Thoracic aorta (tissue), 2 donors: ENCODE measurements at regions not wholly inside any gene's neighbourhood (a gene's known extent, or its start where the extent isn't known, plus 50 kb on each side); places are given as distances from the start of the nearest gene placed in this dataset.

Experiments
- ATAC-seq: fragments of 150-250 bp; one replicate; pipeline ENCODE4 v1.8.0; 2017; ENCODE audit warnings: low read depth; ENCODE audit not compliant: insufficient number of reproducible peaks, low FRiP score
- DNase-seq: peaks from one replicate; pipeline ENCODE4 v3.0.0-alpha.2; 2020; ENCODE audit warnings: low spot score
- H3K27ac ChIP-seq, 2 donors: fragments of 200-600 bp; sonication (generic); 1 replicate in 1 of 2; 2 replicates in 1 of 2; pipeline ENCODE4 v1.5.1; 2016; ENCODE audit warnings: mild to moderate bottlenecking in 2 of 2, moderate library complexity in 2 of 2
- H3K27me3 ChIP-seq: fragments of 200-600 bp; sonication (generic); replicated peaks from 2 replicates; pipeline ENCODE4 v1.6.0; 2016; ENCODE audit warnings: mild to moderate bottlenecking; ENCODE audit not compliant: insufficient read depth
- H3K36me3 ChIP-seq: fragments of 200-600 bp; sonication (generic); one replicate; pipeline ENCODE4 v1.5.1; 2016
- H3K4me1 ChIP-seq, 2 donors: fragments of 200-600 bp; sonication (generic); 1 replicate in 1 of 2; 2 replicates in 1 of 2; pipeline versions ENCODE4 v1.5.1 to v1.6.0; 2016; ENCODE audit warnings: low read depth in 2 of 2, mild to moderate bottlenecking in 1 of 2; ENCODE audit not compliant: control insufficient read depth in 1 of 2
- H3K4me3 ChIP-seq: fragments of 200-600 bp; sonication (generic); 2 replicates; pipeline ENCODE4 v1.5.1; 2016; ENCODE audit warnings: mild to moderate bottlenecking
- H3K9me3 ChIP-seq: fragments of 200-600 bp; sonication (generic); 2 replicates; pipeline ENCODE4 v1.5.1; 2016
- TF ChIP-seq, protein P1 (sequence below): fragments of 200-600 bp; sonication (generic); IDR thresholded peaks from one replicate; pipeline ENCODE4 v1.5.1; 2019; ENCODE audit warnings: antibody characterized with exemption

- ATAC-seq = no peak
- no peaks in the 10 kb centered on the region for H3K27me3 ChIP-seq
- H3K4me1 ChIP-seq = peaks cover 0 to 9% of the 10 kb centered on the region in 2 donors
- TF ChIP-seq, protein P1, sequence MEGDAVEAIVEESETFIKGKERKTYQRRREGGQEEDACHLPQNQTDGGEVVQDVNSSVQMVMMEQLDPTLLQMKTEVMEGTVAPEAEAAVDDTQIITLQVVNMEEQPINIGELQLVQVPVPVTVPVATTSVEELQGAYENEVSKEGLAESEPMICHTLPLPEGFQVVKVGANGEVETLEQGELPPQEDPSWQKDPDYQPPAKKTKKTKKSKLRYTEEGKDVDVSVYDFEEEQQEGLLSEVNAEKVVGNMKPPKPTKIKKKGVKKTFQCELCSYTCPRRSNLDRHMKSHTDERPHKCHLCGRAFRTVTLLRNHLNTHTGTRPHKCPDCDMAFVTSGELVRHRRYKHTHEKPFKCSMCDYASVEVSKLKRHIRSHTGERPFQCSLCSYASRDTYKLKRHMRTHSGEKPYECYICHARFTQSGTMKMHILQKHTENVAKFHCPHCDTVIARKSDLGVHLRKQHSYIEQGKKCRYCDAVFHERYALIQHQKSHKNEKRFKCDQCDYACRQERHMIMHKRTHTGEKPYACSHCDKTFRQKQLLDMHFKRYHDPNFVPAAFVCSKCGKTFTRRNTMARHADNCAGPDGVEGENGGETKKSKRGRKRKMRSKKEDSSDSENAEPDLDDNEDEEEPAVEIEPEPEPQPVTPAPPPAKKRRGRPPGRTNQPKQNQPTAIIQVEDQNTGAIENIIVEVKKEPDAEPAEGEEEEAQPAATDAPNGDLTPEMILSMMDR = no peak
- no peak for DNase-seq
- no peak overlapping the region for H3K27ac ChIP-seq
- H3K9me3 ChIP-seq = no peaks in the 10 kb centered on the region
- no peak overlapping the region for H3K4me3 ChIP-seq
- no peaks in the 10 kb centered on the region for H3K36me3 ChIP-seq
Observed at GRCh38 chr14:58801086-58801485, 163.3 kb downstream of the DACT1 start.

DNA sequence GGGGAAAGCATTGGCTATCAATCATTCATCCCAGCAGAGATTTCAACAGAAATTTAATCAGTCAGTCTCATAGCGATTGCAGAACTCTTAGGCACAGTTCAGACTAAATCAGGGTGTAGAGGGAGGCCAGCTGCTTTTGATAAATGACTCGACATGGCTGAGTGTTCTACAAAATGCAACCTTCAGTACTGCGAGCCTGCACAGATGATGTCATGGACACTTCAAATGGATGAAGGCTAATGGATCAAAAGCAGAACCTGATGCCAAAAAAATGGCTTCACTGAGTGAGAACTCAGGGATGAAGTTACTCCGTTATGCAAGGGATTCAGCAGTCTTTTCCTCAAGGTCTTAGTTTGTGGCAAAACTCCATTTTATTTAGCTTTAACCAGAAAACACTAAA, 167.3 kb downstream of the DACT1 start:
- Histone ChIP-seq H3K4me3 (no peak overlapping the region), H3K9me3 (no peaks in the 10 kb centered on the region), H3K27me3 (no peaks in the 10 kb centered on the region), H3K27ac (no peak overlapping the region), H3K4me1 (peaks cover 0 to 15% of the 10 kb centered on the region in 2 donors), H3K36me3 (no peaks in the 10 kb centered on the region)
- DNase-seq = no peak
- no peak for ATAC-seq
- TF ChIP-seq, protein P1 = no peak

GRCh38 chr14:58805605-58806409, 168.0 kb downstream of the DACT1 start:
- no peaks in the 10 kb centered on the region for H3K36me3 ChIP-seq
- ATAC-seq (no peak), DNase-seq (no peak)
- H3K9me3 ChIP-seq = no peaks in the 10 kb centered on the region
- TF ChIP-seq, protein P1 = no peak
- peaks cover 0 to 15% of the 10 kb centered on the region in 2 donors for H3K4me1 ChIP-seq
- no peak overlapping the region for H3K4me3 ChIP-seq
- no peaks in the 10 kb centered on the region for H3K27me3 ChIP-seq
- H3K27ac ChIP-seq = no peak overlapping the region

DNA sequence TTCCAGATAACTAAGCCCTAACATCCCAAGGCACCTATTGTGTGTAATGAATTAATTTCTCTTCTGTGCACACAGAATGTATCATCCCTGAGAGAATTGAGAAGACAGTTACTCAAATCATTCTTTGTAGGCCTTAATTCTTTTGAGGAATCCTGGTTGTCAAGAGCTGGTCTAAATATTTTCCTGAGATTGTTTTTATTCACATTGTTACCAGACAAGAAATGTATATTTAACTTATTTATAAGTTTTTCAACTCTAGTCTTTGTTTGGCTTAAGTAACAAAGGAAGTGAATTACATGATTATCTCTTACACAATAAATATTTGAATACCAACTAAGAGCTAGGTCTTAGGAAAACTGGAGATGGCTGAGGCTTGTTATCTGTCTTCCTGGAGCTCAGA, 169.4 kb downstream of the DACT1 start:
- Histone ChIP-seq H3K27me3 (no peaks in the 10 kb centered on the region), H3K4me1 (peaks cover 0 to 15% of the 10 kb centered on the region in 2 donors), H3K9me3 (no peaks in the 10 kb centered on the region), H3K27ac (no peak overlapping the region), H3K36me3 (no peaks in the 10 kb centered on the region), H3K4me3 (no peak overlapping the region)
- TF ChIP-seq, protein P1 = no peak
- DNase-seq (no peak), ATAC-seq (no peak)

DNA sequence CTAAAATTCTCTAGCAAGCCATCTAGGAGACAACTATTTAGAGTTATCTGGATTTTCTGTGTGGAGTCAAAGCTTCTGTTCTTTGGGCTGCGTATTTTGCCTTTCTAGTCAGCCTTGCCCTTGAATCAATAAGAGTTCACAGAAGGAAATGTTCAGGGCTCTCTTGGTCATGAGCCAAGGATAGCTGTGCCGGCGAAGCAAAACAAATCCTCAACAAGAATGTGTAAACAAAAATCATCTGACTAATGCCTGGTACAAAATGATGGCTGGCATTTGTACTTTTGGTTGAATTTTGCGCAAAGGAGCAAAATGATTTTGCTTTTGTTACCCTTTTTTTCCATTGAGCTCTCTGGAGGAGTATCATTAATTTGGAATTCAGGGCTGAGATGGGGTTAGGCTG, 171.1 kb downstream of the DACT1 start:
- no peaks in the 10 kb centered on the region for H3K27me3 ChIP-seq
- no peaks in the 10 kb centered on the region for H3K36me3 ChIP-seq
- ATAC-seq = no peak
- no peaks in the 10 kb centered on the region for H3K9me3 ChIP-seq
- H3K4me1 ChIP-seq = peaks cover 0 to 15% of the 10 kb centered on the region in 2 donors
- no peak overlapping the region for H3K27ac ChIP-seq
- no peak for DNase-seq
- no peak overlapping the region for H3K4me3 ChIP-seq
- TF ChIP-seq, protein P1 = no peak
